Gastroesophageal sphincter (tissue), 4 donors: ENCODE measurements at regions not wholly inside any gene's neighbourhood (a gene's known extent, or its start where the extent isn't known, plus 50 kb on each side); places are given as distances from the start of the nearest gene placed in this dataset.

Source experiments
- ATAC-seq: fragments of 150-250 bp; one replicate; pipeline ENCODE4 v1.9.1; 2016; ENCODE audit warnings: mild to moderate bottlenecking, moderate library complexity
- H3K27ac ChIP-seq, 4 donors: fragments of 200-600 bp; sonication (generic) in 3 of 4; 1 replicate in 3 of 4; 2 replicates in 1 of 4; pipeline ENCODE4 v1.5.1; 2016 to 2019
- H3K27me3 ChIP-seq: fragments of 200-600 bp; sonication (generic); one replicate; pipeline ENCODE4 v1.5.1; 2019
- H3K36me3 ChIP-seq, 2 donors: fragments of 200-600 bp; sonication (generic); one replicate each; pipeline ENCODE4 v1.5.1; 2019; ENCODE audit warnings: control low read depth in 1 of 2
- H3K4me1 ChIP-seq, 3 donors: fragments of 200-600 bp; sonication (generic); 1 replicate in 2 of 3; 2 replicates in 1 of 3; pipeline ENCODE4 v1.5.1; 2016 to 2019; ENCODE audit warnings: control low read depth in 2 of 3
- H3K4me3 ChIP-seq, 2 donors: fragments of 200-600 bp; sonication (generic); one replicate each; pipeline ENCODE4 v1.5.1; 2019; ENCODE audit warnings: mild to moderate bottlenecking in 1 of 2, moderate library complexity in 1 of 2
- H3K9me3 ChIP-seq, 3 donors: fragments of 200-600 bp; sonication (generic); one replicate each; pipeline ENCODE4 v1.5.1; 2017 to 2019; ENCODE audit warnings: control low read depth in 2 of 3
- CTCF ChIP-seq, 4 experiments: fragments of 200-600 bp in 2 of 4; fragments of 450-650 bp in 2 of 4; sonication (generic) in 1 of 4; IDR thresholded peaks; one replicate each; pipeline ENCODE4 v1.5.1; 2017 to 2019; ENCODE audit warnings: antibody characterized with exemption in 4 of 4, mild to moderate bottlenecking in 2 of 4, moderate library complexity in 2 of 4
- EP300 ChIP-seq: sonication (generic); formaldehyde crosslinking; IDR thresholded peaks from one replicate; pipeline ENCODE4 v1.6.1; 2017; ENCODE audit warnings: antibody characterized with exemption, mild to moderate bottlenecking
- POLR2A ChIP-seq, 2 donors: fragments of 450-650 bp; IDR thresholded peaks; one replicate each; pipeline ENCODE4 v1.6.1; 2017; ENCODE audit warnings: antibody characterized with exemption in 2 of 2, mild to moderate bottlenecking in 2 of 2, moderate library complexity in 1 of 2
- POLR2AphosphoS5 ChIP-seq: sonication (generic); formaldehyde crosslinking; IDR thresholded peaks from one replicate; pipeline ENCODE4 v1.6.1; 2017; ENCODE audit warnings: antibody characterized with exemption
- WGBS, 2 donors: methylation state at CpG; one replicate each; pipeline ENCODE4 v1.1.5; 2018; ENCODE audit warnings: low coverage in 1 of 2; 5-methylcytosine and 5-hydroxymethylcytosine counted together

GRCh38 chr14:95463171-95463901 lies 53.1 kb downstream of the SYNE3 start:
- ATAC-seq = no peak
- 46 to 57% methylated on average over 2 to 3 of the region's 9 CpGs for WGBS, 2 donors
- TF ChIP-seq POLR2A (IDR thresholded peaks at IDR 0.05) (no peak), EP300 (no peak), CTCF (IDR thresholded peaks at IDR 0.05) (no peak), POLR2AphosphoS5 (no peak)
- peaks cover 0 to 54% (median 5%) of the 10 kb centered on the region in 3 donors for H3K4me1 ChIP-seq
- H3K4me3 ChIP-seq = no peak overlapping the region
- H3K27me3 ChIP-seq = peaks cover 39% of the 10 kb centered on the region
- H3K36me3 ChIP-seq = peaks cover 0 to 41% of the 10 kb centered on the region in 2 donors
- no peak overlapping the region for H3K27ac ChIP-seq
- H3K9me3 ChIP-seq = no peaks in the 10 kb centered on the region

GRCh38 chr14:95462491-95462890 lies 54.0 kb downstream of the SYNE3 start:
- peaks cover 0 to 34% of the 10 kb centered on the region in 2 donors for H3K36me3 ChIP-seq
- no peak for ATAC-seq
- 94 to 97% methylated on average over 3 to 6 of the region's 10 CpGs for WGBS, 2 donors
- H3K9me3 ChIP-seq = no peaks in the 10 kb centered on the region
- H3K4me1 ChIP-seq = peaks cover 0 to 55% (median 5%) of the 10 kb centered on the region in 3 donors
- no peak overlapping the region for H3K27ac ChIP-seq
- no peak overlapping the region for H3K4me3 ChIP-seq
- TF ChIP-seq POLR2AphosphoS5 (no peak), EP300 (no peak), CTCF (IDR thresholded peaks at IDR 0.05) (no peak), POLR2A (IDR thresholded peaks at IDR 0.05) (no peak)
- peaks cover 48% of the 10 kb centered on the region for H3K27me3 ChIP-seq

GRCh38 chr14:95460647-95461478 lies 55.6 kb downstream of the SYNE3 start:
- H3K4me3 ChIP-seq = peak overlapping the region in 1 of 2 donors; percentile 0
- peak; percentile 98 for TF ChIP-seq POLR2AphosphoS5
- TF ChIP-seq CTCF (IDR thresholded peaks at IDR 0.05) = no peak
- 4 to 27% methylated on average over 12 to 14 of the region's 29 CpGs for WGBS, 2 donors
- H3K9me3 ChIP-seq = no peaks in the 10 kb centered on the region
- H3K36me3 ChIP-seq = peaks cover 0 to 22% of the 10 kb centered on the region in 2 donors
- peaks cover 54% of the 10 kb centered on the region for H3K27me3 ChIP-seq
- H3K4me1 ChIP-seq = peaks cover 0 to 56% (median 5%) of the 10 kb centered on the region in 3 donors
- ATAC-seq = peak; percentile 74
- H3K27ac ChIP-seq = peak overlapping the region in 3 of 4 donors; percentile 13 to 59 (median 20)

GRCh38 chr14:95458906-95459305 lies 57.5 kb downstream of the SYNE3 start:
- H3K4me1 ChIP-seq = peaks cover 0 to 55% (median 5%) of the 10 kb centered on the region in 3 donors
- ATAC-seq = no peak

More at GRCh38 chr14:95458906-95459305, 57.5 kb downstream of the SYNE3 start:
- no peaks in the 10 kb centered on the region for H3K9me3 ChIP-seq
- TF ChIP-seq CTCF (IDR thresholded peaks at IDR 0.05) = no peak
- TF ChIP-seq POLR2AphosphoS5 = no peak
- no peak for TF ChIP-seq EP300
- TF ChIP-seq POLR2A (IDR thresholded peaks at IDR 0.05) = no peak
- no peak overlapping the region for H3K4me3 ChIP-seq
- WGBS, 2 donors = 92 to 100% methylated on average over 2 to 3 of the region's 3 CpGs
- peaks cover 0 to 24% of the 10 kb centered on the region in 2 donors for H3K36me3 ChIP-seq
- no peak overlapping the region for H3K27ac ChIP-seq
- peaks cover 52% of the 10 kb centered on the region for H3K27me3 ChIP-seq
